ENCODE measurements at regions not wholly inside any gene's neighbourhood (a gene's known extent, or its start where the extent isn't known, plus 50 kb on each side); places are given as distances from the start of the nearest gene placed in this dataset.
"Not testable (repeated sequence)": the region's sequence is repeated elsewhere in the genome, so short reads cannot be mapped to it uniquely, and the experiment has no call there.

- no peak for DNase-seq (ENCODE audit: low spot score)
- intact Hi-C loops (cut with DNase I), result loop anchor here (10.0 kb wide), 1 partner anchor 337 kb away; no protein-coding TSS in a partner anchor
These were observed 358.3 kb downstream of the USP25 start for GRCh38 chr21:16088056-16088455.

DNA sequence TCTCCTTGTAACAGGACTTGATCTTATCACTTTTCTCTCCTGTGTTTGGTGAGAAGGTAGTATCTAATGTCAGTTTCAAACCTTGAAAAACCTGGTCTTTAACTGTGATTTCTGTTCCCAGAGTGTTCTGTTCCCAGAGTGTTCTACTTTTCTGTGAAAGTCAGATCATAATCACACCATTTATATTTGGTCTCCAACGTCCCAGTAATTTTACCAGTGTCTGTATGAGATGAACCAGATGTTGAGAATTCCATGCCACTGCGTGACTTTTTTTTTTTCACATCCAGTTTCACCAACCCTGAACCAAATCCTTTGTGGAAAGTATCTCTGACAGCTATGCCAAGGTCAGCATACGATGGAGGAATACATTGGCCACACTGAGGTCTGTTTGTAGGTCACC, 365.2 kb downstream of the USP25 start:
- intact Hi-C loops (cut with DNase I), result no loop called here
- no peak for DNase-seq (ENCODE audit: low spot score)

DNA sequence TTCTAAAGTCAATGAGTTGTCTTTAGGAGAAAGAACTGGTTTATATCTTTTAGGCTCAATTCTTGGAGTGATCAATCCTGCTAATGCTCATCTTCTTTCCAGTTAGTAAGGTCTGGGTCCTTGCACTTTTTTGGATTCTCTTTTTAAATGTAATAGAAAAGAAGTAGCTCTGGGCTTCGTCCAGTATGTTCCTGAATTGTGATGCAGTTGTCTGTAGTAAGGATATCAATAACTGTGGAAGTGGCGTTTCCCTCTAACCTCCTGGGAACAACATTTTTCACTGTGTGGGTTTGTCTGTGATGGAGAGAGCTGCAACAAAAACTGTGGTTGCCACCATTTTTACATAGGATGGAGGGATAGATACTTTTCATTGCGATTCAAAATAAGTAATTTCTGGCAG, 367.2 kb downstream of the USP25 start:
- intact Hi-C loops (cut with DNase I), result no loop called here
- DNase-seq (ENCODE audit: low spot score), result no peak

GRCh38 chr21:16102113-16102512, 372.3 kb downstream of the USP25 start:
- DNase-seq (ENCODE audit: low spot score), result no peak
- intact Hi-C loops (cut with DNase I), result no loop called here

DNA sequence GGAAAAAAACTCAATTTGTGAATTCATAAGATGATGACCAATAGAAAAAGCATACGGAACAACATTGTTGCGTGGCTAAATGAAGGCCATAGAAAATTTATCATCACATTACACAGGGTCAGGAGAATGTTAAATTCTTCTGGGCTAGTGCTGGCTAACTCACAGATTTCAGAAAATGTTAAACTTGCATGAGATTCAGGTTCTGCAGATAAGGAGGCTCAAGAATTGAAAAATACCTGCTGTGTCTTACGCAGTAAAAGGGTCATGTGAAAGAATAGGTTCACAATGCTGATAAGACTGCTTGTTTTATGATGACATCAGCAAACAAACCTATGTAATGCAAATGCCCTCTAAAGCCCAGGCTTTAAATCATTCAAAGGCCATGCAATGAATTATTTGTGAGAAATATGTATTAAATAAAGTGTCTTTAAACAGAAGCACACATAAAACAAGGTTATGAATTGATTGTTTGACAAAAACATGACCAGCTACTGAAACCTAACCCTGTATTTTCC, 378.8 kb downstream of the USP25 start:
- no peak for DNase-seq (ENCODE audit: low spot score)
- intact Hi-C loops (cut with DNase I), result no loop called here

- intact Hi-C loops (cut with DNase I), result no loop called here
These were observed 383.4 kb downstream of the USP25 start for GRCh38 chr21:16113052-16113715.

GRCh38 chr21:16115461-16115860, 385.7 kb downstream of the USP25 start:
- intact Hi-C loops (cut with DNase I), result no loop called here
- DNase-seq (ENCODE audit: low spot score), result no peak

More at GRCh38 chr21:16113052-16113715, 383.4 kb downstream of the USP25 start:
- DNase-seq (ENCODE audit: low spot score), result no peak

GRCh38 chr21:16116069-16116468, 386.3 kb downstream of the USP25 start:
- DNase-seq (ENCODE audit: low spot score), result no peak
- intact Hi-C loops (cut with DNase I), result no loop called here

- intact Hi-C loops (cut with DNase I), result no loop called here
These were observed 387.0 kb downstream of the USP25 start for GRCh38 chr21:16116798-16117197.

GRCh38 chr21:16117331-16117730, 387.5 kb downstream of the USP25 start:
- intact Hi-C loops (cut with DNase I), result no loop called here
- no peak for DNase-seq (ENCODE audit: low spot score)

More at GRCh38 chr21:16116798-16117197, 387.0 kb downstream of the USP25 start:
- no peak for DNase-seq (ENCODE audit: low spot score)

DNA sequence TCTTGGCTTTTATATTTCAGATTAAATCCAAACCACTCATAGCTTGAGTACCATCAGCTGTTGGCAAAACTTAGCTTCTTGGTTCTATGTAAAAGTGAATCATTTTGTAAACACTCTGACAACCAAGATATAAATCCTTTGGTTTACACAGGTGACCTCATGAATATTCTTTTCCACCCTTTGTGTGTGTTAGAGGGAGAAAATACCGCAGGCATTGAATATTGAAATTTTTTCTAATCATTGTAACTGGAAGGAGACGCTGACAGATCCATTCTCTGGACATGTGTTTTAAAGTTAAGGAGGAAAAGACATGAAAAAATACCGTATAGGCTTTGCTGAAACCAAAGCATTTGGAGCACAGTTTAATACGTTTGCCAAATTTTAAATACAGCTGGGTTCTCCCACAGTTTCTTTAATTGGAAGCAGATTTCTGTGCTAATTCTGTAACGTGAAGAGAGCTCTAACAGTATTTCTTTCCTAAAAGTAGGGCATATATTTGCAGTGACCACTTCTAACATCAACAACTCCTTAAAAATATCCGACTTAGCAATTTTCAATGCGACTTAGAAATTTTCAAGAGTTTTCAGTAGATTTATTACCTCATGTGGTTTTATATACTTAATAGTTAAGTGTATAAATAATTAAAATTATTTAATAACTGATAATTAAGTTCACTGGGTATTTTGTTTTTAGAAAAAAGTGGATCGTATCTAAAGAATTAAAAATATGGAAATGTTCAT, 388.2 kb downstream of the USP25 start:
- DNase-seq (ENCODE audit: low spot score), result no peak
- intact Hi-C loops (cut with DNase I), result no loop called here

DNA sequence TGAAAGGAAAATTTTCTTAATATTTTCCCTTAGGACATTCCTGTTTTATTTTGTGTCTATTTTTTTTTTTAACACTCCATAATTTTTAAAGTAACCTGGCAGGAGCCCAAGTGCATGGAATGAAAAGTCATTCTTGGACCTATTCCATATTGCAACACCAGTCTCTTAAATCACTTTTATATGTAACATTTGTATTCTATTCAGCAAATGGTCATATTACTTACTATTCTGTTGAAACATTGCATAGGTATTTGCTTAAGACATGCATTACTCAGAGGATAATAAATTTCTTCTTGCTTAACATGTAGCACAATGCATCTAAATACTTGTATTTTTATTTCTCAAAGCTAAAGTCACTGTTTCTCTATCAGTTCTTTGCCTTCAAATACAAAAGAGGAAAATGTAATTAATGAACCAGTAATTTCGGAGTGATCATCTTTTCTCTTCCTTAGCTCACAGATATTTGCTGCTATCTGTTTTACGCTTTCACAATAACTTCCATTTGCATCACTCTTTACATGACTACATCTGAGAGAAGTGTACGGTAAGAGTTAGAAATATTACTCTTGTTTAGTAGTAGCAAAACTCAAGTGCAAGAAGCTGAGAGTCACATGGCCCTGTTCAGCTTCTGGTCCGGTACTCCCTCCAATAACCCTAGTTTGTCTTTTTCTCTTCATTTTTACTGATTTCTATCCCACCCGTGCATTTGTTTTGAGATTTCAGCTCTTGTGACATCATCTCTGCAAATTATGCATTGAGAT, 394.8 kb downstream of the USP25 start:
- intact Hi-C loops (cut with DNase I), result no loop called here
- DNase-seq (ENCODE audit: low spot score), result no peak

DNA sequence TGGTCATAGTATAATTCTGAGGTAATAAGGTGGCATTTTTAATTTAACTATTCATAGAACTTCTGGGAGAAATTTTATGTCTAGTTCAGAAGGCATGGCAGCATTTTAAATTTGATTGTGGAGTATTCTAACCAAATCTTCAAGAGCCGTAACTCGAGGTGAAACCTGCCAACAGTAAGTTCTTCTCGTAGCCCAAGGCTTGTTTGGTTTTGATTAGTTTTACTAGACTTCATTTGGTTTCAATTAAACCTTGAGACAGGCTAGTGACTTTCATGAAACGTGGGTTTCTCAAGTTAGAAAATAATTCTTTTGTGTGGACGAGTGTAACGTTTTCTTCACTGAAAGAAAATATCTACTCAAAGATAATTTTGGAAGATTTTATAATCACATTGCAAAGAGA, 395.5 kb downstream of the USP25 start:
- no peak for DNase-seq (ENCODE audit: low spot score)
- intact Hi-C loops (cut with DNase I), result no loop called here

DNA sequence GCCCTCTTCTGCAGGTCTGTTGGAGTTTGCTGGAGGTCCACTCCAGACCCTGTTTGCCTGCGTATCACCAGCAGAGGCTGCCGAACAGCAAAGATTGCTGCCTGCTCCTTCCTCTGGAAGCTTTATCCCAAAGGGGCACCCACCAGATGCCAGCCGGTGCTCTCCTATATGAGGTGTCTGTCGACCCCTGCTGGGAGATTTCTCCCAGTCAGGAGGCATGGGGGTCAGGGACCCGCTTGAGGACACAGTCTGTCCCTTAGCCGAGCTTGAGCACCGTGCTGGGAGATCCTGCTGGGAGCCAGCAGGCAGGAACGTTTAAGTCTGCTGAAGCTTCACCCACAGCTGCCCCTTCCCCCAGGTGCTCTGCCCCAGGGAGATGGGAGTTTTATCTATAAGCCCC, 402.7 kb downstream of the USP25 start:
- DNase-seq (ENCODE audit: low spot score); intact Hi-C loops (cut with DNase I): not testable (repeated sequence)

DNA sequence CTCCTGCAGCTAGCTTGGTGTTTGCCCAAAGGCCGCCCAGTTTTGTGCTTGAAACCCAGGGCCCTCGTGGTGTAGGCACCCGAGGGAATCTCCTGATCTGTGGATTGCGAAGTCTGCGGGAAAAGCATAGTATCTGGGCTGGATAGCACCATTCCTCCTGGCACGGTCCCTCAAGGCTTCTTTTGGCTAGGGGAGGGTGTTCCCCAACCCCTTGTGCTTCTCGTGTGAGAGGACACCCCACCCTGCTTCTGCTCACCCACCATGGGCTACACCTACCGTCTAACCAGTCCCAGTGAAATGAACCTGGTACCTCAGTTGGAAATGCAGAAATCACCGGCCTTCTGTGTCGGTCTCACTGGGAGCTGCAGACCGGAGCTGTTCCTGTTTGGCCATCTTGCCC, 403.5 kb downstream of the USP25 start:
- no peak for DNase-seq (ENCODE audit: low spot score)
- intact Hi-C loops (cut with DNase I), result no loop called here

DNA sequence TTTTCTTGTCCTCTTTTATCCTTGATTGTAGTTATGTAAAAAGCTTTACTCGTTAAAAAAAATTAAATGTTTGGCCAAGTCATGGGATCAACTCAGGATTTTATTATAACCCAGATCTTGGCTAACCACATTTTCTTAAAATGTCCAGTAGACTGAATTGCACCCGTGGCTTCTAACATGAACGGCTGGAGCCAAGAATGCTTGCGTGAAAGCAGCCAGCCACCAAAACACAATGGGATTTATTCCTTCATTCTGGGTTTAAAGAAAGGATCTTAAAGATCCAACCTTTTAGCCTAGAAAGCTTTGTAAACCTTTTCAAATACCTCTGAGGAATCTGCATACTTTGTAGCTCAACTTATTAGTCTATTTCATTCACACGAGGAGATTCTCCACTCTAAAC, 404.4 kb downstream of the USP25 start:
- no peak for DNase-seq (ENCODE audit: low spot score)
- intact Hi-C loops (cut with DNase I), result no loop called here

- no peak for DNase-seq (ENCODE audit: low spot score)
- intact Hi-C loops (cut with DNase I), result no loop called here
These were observed 407.3 kb downstream of the USP25 start for GRCh38 chr21:16137106-16137505.

- no peak for DNase-seq (ENCODE audit: low spot score)
- intact Hi-C loops (cut with DNase I), result no loop called here
These were observed 415.3 kb downstream of the USP25 start for GRCh38 chr21:16145052-16145451.

GRCh38 chr21:16145479-16145878, 415.7 kb downstream of the USP25 start:
- no peak for DNase-seq (ENCODE audit: low spot score)
- intact Hi-C loops (cut with DNase I), result no loop called here

DNA sequence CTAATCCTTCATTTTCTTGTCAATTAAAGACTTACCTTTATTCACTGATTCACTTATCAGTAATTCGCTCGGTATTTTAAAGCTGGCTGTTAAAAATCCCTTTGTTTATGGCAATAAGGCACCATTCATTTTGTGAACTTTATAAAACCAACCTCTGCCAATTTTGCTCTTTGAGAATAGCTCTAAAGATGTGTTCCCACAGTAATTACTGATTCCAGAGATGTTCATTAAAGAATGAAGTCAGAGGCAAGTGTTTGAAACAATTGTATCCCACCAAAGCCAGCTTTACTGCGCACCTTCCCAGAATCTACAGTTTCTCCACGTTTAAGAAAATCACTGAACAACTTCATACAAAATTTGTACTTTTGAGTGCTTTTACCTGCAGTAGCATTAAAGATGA, 424.5 kb downstream of the USP25 start:
- intact Hi-C loops (cut with DNase I), result no loop called here
- no peak for DNase-seq (ENCODE audit: low spot score)
